GM21528 (cell line): ENCODE measurements at regions not wholly inside any gene's neighbourhood (a gene's known extent, or its start where the extent isn't known, plus 50 kb on each side); places are given as distances from the start of the nearest gene placed in this dataset.
"Not testable (repeated sequence)": the region's sequence is repeated elsewhere in the genome, so short reads cannot be mapped to it uniquely, and the experiment has no call there.

Experiments
- ATAC-seq: cut with Tn5 transposase; IDR thresholded peaks from one replicate; pipeline ENCODE4 v1.9.1; 2021; ENCODE audit warnings: mild to moderate bottlenecking, moderate library complexity; ENCODE audit not compliant: unreplicated experiment, low FRiP score

- ATAC-seq: no peak
These were observed 394.8 kb upstream of the IGFBP3 start for GRCh38 chr7:46315891-46316290.

GRCh38 chr7:46301677-46302076 is 380.6 kb upstream of the IGFBP3 start:
- ATAC-seq: no peak

DNA sequence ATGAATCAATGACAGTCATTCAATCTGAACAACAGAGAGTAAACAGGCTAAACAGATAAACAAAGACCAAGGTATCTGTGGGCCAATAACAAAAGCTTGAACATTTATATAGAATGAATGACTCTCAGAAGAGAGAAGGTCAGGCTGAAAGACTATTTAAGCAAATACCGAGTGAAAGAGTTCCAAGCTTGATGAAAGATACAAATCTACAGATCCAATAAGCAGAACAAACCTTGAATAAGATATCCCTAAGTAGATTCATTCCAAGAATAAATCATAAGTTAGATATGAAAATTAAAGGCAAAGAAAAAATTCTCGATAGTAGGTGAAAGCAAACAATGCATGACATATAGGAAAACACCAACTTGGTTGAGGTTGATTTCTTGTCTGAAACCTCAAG is 376.4 kb upstream of the IGFBP3 start:
- ATAC-seq: no peak

DNA sequence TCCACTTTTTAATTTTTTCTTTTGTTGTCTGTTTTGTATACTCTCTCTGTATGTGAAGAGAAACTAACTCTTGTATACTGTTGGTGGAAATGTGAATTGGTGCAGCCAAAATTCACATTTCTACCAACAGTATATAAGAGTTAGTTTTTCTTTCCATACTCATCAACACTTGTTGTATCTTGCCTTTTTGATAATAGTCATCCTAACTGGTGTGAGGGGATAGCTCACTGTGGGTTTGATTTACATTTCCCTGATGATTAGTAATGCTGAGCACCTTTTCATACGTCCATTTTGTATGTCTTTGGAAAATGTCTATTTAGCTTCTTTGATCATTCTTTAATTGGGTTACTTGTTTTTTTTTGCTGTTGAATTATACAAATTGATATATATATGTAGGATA is 375.5 kb upstream of the IGFBP3 start:
- no peak for ATAC-seq

DNA sequence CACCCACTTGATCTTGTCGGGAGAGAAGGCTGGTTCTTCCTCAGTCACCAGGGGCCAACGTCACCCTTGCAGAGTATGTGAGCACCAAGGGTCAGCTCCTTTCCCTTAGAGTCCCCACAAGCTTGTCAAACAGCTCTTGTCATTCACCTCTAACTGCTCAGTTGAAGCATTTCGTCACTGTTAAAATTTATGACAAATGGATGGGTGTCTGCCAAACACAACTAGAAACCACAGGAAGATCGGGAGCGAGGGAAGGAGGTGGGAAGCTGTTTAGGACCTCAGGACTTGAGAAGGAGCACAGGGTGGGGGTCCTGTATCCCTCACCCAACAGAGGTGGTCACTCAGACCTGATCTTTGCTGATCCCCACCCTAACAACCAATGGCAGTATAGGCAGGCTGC is 373.3 kb upstream of the IGFBP3 start:
- ATAC-seq: no peak

- no peak for ATAC-seq
These were observed 371.7 kb upstream of the IGFBP3 start for GRCh38 chr7:46292741-46293140.

DNA sequence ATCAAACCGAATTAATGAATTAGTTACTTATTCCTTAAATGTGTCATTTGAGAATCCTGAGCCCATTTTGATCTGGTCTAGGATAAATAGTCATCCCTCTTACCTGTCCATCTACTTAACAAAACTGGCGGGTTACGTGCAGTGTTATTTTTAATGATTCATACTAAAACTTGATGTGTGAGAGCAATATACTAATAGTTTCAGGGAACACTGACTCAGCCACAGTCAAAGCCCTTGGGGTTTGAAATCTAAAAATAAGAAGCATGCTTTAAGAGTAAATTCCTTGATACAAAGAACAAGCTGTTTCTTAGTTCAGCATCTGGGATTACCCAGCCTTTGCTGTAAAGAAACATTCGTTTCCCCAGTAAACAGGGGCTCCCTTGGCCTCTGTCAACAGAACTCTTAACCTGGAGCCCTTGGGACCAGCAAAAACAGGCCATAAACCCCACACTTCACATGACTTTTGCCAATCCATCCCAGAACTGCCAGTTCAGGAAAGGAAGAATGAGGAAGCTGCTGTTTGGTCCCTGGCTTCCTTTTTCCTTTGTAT is 370.6 kb upstream of the IGFBP3 start:
- ATAC-seq: no peak

DNA sequence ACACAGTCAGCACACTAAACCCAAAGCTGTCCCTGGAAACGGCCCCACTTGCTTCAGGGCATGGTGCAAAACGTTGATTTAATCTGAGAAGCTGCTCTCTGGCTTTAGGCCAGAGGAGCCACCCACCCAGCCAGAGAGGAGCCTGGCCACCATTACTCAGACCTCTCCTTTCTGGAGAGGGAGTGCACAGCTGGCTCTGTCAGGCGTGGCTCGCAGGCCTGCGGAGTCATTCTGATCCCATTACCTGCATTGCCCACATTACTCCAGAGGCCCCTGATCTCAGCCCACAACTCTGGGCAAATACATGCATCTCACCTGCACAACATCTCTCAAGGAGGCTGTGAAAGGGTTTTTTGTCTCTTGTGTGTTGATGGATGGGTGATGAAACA is 370.0 kb upstream of the IGFBP3 start:
- no peak for ATAC-seq

DNA sequence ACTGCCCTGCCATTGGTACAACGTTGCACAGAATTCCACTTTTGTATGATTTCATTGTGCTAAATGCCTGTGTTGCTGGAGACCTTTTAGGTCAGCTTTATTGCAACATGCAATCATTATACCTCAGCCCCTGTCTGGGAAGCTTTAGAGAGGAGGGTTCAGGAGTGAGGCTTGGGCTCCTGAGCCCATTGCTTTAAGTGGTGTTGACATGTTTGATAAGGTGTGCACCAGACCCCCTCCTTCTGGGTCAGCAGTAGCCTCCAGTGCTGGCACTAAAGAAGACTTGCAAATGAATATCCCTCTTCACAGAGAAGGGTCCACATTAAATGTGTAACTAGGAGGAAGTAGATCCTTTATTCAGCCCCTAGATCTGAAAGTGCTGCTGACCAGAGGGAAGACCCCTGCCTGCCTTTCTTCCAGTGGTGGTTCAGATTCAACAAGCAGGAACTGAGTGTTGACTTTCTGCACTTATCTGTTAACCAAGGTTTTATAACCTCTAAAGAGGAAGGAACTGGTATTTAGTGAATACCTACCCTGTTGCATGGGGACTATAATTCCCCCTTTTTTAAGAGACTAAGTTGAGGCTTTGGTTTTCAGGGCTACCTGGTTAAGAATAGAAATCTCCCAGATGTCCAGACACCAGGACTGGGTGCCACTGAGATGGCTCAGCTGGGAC is 369.4 kb upstream of the IGFBP3 start:
- no peak for ATAC-seq

GRCh38 chr7:46288861-46289260 is 367.8 kb upstream of the IGFBP3 start:
- no peak for ATAC-seq

- ATAC-seq: no peak
These were observed 366.9 kb upstream of the IGFBP3 start for GRCh38 chr7:46288010-46288409.

DNA sequence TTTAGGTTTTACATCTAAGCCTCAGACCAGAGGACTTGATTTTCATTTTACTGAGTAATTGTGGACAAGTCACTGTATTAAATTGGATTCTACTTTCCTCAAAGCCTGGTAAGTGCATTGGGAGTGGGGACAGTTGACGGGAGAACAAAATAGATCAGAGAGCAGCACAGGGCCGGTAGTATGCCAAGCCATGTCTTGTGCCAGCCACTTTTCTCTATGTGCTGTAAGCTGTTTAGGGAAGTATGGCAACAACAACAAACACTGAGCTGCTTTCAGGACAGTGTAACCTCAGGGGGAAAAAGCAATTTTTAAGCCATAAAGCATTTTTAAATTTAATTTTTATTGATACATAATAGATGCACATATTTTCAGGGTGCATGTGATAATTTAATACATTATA is 365.9 kb upstream of the IGFBP3 start:
- no peak for ATAC-seq

DNA sequence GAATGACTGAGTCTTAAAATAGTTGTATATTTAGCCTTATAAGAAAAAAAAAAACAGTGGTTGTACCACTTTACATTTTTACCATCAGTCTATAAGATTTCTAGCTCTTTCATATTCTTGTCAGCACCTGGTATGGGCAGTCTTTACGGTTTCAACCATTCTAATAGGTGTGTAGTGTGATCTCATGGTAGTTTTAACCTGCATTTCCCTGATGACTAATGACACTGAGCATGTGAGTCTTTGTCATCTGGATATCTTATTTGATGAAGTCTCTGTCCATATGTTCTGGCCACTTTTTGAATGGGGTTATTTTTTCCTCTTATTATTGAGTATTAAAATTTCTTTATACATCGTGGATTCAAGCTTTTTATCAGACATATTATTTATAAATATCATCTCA is 365.3 kb upstream of the IGFBP3 start:
- ATAC-seq: no peak

GRCh38 chr7:46285878-46286277 is 364.8 kb upstream of the IGFBP3 start:
- ATAC-seq: no peak

GRCh38 chr7:46283852-46284251 is 362.8 kb upstream of the IGFBP3 start:
- ATAC-seq: no peak

DNA sequence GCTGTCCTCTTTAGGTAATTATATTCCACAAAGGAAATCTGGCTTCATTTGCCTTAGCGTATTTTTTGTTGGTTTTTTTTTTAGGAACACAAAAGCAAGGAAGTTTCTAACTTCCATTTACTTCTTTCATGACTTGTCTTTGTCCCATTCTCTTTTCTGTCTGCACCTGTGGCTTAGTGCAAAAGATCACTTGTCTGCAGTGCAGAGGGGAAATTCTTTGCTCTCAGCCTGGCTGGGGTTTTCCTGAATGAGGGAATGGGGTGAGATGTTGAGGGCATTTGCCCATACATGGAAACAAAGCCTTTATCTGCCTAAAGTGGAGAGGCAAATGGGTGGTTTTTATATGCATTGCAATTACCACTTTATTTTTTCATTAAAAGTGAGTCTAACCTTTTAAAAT is 361.1 kb upstream of the IGFBP3 start:
- no peak for ATAC-seq

DNA sequence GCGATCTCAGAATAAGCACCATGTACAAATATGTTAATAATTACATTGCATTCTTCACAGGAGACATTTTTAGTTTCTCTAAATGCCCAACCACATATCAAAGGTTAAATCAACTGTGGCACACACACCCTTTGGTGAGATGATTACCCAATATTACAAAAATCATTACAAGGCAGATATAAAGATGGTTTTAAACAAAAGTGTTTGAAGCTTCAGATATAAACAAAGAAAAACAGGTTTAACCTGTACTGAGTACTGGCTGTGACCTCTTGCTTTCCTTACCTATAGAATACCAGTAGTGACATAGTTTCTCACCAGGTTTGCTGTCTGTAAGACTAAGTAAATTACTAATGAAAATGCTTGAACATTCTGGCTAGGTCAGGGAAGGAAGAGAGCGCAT is 360.0 kb upstream of the IGFBP3 start:
- no peak for ATAC-seq

GRCh38 chr7:46279290-46279689 is 358.2 kb upstream of the IGFBP3 start:
- no peak for ATAC-seq

- ATAC-seq: no peak
These were observed 343.6 kb upstream of the IGFBP3 start for GRCh38 chr7:46264646-46265045.

DNA sequence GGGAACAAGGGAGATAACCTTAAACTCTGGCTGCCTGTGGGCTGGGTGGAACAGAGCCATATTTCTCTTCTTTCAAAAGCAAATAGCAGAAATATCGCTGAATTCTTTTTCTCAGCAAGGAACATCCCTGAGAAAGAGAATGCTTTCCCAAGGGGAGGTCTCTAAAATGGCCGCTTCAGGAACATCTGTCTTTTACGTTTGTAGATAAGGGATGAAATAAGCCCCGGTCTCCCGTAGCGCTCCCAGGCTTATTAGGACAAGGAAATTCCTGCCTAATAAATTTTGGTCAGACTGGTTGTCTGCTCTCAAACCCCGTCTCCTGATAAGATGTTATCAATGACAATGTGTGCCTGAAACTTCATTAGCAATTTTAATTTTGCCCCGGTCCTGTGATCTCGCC is 340.6 kb upstream of the IGFBP3 start:
- ATAC-seq: not testable (repeated sequence)

GRCh38 chr7:46259947-46260346 is 338.9 kb upstream of the IGFBP3 start:
- ATAC-seq: no peak

- ATAC-seq: no peak
These were observed 336.8 kb upstream of the IGFBP3 start for GRCh38 chr7:46257761-46258448.
